HG02588 (cell line): ENCODE measurements at regions not wholly inside any gene's neighbourhood (a gene's known extent, or its start where the extent isn't known, plus 50 kb on each side); places are given as distances from the start of the nearest gene placed in this dataset.
"Not testable (repeated sequence)": the region's sequence is repeated elsewhere in the genome, so short reads cannot be mapped to it uniquely, and the experiment has no call there.

ENCODE experiments used
- ATAC-seq: cut with Tn5 transposase; IDR thresholded peaks from one replicate; pipeline ENCODE4 v1.9.1; 2021; ENCODE audit warnings: mild to moderate bottlenecking, moderate library complexity; ENCODE audit not compliant: unreplicated experiment

GRCh38 chr6:115573861-115574260 is 486.8 kb downstream of the FRK start:
- ATAC-seq: no peak

- no peak for ATAC-seq
These were observed 490.4 kb downstream of the FRK start for GRCh38 chr6:115570331-115570730.

GRCh38 chr6:115554060-115554459 is 506.6 kb downstream of the FRK start:
- ATAC-seq: no peak

- ATAC-seq: no peak
These were observed 509.2 kb downstream of the FRK start for GRCh38 chr6:115551527-115551926.

- no peak for ATAC-seq
These were observed 515.1 kb downstream of the FRK start for GRCh38 chr6:115545672-115545986.

GRCh38 chr6:115544765-115545671 is 515.7 kb downstream of the FRK start:
- ATAC-seq: no peak

- no peak for ATAC-seq
These were observed 520.4 kb downstream of the FRK start for GRCh38 chr6:115540077-115540869.

GRCh38 chr6:115539531-115539930 is 521.2 kb downstream of the FRK start:
- no peak for ATAC-seq

DNA sequence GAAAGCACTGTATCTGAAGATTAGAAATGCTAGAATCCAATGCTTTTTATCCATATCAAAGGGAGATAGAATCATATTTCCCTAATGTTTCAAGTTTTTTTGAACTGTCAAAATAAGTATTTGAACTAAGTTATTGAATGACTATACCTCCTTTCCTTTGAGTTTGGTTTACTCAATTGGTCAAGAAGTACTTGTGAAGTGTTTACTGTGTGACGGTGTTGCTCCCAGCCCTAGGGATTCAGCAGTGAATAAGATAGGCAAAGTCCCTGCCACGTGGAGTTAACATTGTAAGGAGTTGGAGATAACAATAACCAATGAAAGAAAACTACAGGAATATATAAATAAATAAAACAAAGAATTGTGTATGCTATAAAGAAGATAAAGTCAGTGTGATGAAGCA is 535.9 kb downstream of the FRK start:
- no peak for ATAC-seq

DNA sequence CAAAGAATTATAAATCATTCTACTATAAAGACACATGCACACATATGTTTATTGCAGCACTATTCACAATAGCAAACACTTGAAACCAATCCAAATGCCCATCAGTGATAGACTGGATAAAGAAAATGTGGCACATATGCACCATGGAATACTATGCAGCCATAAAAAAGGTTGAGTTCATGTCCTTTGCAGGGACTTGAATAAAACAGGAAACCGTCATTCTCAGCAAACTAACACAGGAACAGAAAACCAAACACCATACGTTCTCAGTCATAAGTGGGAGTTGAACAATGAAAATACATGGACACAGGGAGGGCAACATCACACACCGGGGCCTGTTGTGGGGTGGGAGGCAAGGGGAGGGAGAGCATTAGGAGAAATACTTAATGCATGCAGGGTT is 538.9 kb downstream of the FRK start:
- not testable (repeated sequence) for ATAC-seq

DNA sequence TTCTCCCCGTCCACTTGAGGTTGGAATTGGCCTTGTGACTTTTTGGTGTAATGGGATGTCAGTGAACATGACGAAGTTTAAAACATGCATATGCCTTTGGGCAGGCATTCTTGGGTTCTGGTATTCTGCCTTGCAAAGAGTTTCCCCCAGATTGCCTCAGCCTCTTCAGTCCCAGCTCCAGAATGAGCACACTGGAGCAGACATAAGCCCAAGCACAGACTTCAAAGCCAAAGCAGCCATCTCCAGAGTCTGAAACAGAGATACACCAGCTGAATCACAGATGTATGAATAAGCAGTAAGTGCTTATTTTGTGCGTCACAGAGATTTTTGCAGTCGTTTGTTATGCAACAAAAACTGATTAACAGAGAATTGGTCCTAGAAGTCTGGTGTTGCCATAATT is 546.0 kb downstream of the FRK start:
- no peak for ATAC-seq

- ATAC-seq: no peak
These were observed 547.8 kb downstream of the FRK start for GRCh38 chr6:115512923-115513322.

DNA sequence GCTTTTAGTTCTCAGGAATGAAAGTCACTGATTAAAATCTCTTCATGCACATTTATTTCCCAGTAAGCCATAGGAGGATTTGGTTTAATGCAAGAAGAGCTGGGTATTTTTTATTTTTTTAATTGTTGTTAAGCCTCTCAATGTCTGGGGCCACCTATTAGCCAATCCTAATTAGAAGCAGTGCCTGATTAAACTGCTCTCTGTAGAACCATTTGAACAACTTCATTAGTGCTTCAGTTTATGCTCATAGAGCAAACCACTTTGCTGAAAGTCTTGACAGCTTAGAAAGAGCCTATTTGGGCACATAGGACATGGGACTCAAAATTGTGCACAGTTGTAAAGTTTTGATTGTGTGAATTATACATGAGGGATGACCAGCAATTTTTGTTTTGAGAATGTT is 548.9 kb downstream of the FRK start:
- ATAC-seq: no peak

- not testable (repeated sequence) for ATAC-seq
These were observed 558.3 kb downstream of the FRK start for GRCh38 chr6:115502432-115502831.

GRCh38 chr6:115495184-115495583 is 565.5 kb downstream of the FRK start:
- ATAC-seq: no peak

DNA sequence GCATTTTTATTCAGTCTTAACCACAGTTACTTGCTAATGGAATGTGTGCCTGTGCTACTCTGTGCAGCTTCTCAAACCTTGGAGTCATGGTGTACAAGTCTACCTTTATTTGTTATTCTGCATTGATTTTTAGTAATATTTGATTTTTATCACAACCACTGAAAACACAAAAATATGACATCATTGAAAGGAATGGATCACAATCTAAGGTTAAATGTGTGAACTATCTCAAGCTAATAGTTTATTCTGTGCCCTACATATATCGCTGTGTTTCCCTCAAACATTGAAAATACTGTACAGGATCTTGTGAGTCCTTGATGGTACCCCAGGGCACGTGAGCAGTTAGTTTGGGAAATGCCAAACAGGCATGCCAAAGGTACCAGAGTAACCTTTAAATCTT is 573.4 kb downstream of the FRK start:
- no peak for ATAC-seq

DNA sequence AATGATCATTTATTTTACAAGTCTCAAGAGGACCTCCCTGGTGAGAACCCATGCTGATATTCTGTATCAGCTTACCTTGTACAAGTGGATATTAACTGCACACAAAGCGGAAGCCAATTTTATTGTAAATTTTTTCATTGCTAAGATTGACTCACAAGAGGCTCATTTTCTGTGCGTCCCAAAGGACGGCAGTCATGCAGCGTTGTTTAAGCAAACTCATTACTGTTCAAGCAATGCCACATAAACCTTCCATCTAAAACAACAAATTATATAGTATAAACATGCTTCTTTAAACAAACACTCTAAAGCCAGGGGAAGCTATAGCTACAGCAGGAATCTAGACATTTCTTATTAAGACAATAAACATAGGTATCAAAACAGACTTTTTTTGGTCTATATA is 575.3 kb downstream of the FRK start:
- no peak for ATAC-seq

GRCh38 chr6:115480543-115480942 is 580.1 kb downstream of the FRK start:
- ATAC-seq: not testable (repeated sequence)

DNA sequence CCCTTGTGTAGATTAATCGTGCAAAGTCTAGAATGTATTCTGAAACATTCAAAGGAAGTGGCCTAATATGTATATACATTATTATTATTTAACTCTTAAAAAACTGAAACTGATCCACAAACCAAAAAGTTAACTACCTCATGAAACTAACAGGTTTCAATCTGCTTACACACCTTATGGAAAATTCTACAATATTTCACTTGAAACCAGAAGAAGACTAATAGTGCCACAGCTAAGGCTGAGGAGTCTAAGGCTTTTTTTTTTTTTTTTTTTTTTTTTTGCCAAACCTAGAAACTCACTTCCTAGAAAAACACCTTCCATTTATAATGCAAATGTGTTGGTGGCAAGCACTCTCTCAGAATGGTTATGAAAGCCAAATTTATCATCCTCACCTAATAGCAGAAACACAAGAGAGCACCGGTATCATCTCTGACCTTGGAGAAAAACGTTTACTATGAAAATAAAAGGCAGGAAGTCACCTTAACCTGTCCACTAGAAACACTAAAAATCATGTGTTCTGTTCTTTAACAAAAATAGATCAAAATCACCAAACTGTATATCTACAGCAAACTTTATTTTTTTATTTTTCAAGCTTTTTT is 586.1 kb downstream of the FRK start:
- ATAC-seq: no peak

- ATAC-seq: no peak
These were observed 592.3 kb downstream of the FRK start for GRCh38 chr6:115468272-115469005.

- ATAC-seq: no peak
These were observed 593.0 kb downstream of the FRK start for GRCh38 chr6:115467726-115468125.
